BJ (cell line): ENCODE measurements at regions not wholly inside any gene's neighbourhood (a gene's known extent, or its start where the extent isn't known, plus 50 kb on each side); places are given as distances from the start of the nearest gene placed in this dataset.

Experiments used
- CTCF ChIA-PET: fragments of 350-600 bp; formaldehyde crosslinking; extraction: SDS; loops from one replicate; lab custom pipeline; 2021; ENCODE audit warnings: antibody characterized with exemption, inconsistent platforms; lab: Yijun Ruan, JAX
- POLR2A ChIA-PET: fragments of 300-600 bp; sonication (Branson Sonifier 250); formaldehyde crosslinking; extraction: SDS; loops from one replicate; lab custom pipeline; 2021; ENCODE audit warnings: antibody characterized with exemption; lab: Charles Lee
- DNase-seq: peaks from one replicate; pipeline ENCODE4 v3.0.0-alpha.2; 2011; ENCODE audit warnings: low read depth
- H3K27me3 ChIP-seq: 2 replicates; pipeline ENCODE4 v1.6.0; 2011; ENCODE audit warnings: low read length; ENCODE audit not compliant: control insufficient read depth, insufficient read depth
- H3K36me3 ChIP-seq: 2 replicates; pipeline ENCODE4 v1.5.1; 2011; ENCODE audit warnings: low read length; ENCODE audit not compliant: control insufficient read depth, insufficient read depth
- H3K4me3 ChIP-seq: 2 replicates; pipeline ENCODE4 v1.5.1; 2011; ENCODE audit warnings: low read depth, mild to moderate bottlenecking, control low read depth, low read length
- CTCF ChIP-seq: IDR thresholded peaks from 2 replicates; pipeline ENCODE4 v1.5.1; 2011; ENCODE audit warnings: low read depth, mild to moderate bottlenecking, control low read depth, inconsistent platforms, low read length, moderate library complexity; ENCODE audit not compliant: insufficient read depth

- Histone ChIP-seq H3K4me3 (no peak overlapping the region), H3K27me3 (no peaks in the 10 kb centered on the region), H3K36me3 (no peaks in the 10 kb centered on the region)
- no peak for DNase-seq
- CTCF ChIA-PET, result no interaction called here
- no peak for TF ChIP-seq CTCF
- POLR2A ChIA-PET, result no interaction called here
Observed at GRCh38 chr4:13159041-13159620, 325.0 kb downstream of the RAB28 start.

GRCh38 chr4:13151194-13151593 lies 332.9 kb downstream of the RAB28 start:
- CTCF ChIA-PET, result interaction anchor here (0.8 to 1.3 kb wide), 2 partner anchors 10 to 15 kb away, joined by 3 read pairs; no protein-coding TSS in a partner anchor
- Histone ChIP-seq H3K27me3 (no peaks in the 10 kb centered on the region), H3K36me3 (no peaks in the 10 kb centered on the region), H3K4me3 (no peak overlapping the region)
- POLR2A ChIA-PET, result no interaction called here
- TF ChIP-seq CTCF, result no peak
- no peak for DNase-seq

GRCh38 chr4:13143222-13144070 lies 340.7 kb downstream of the RAB28 start:
- H3K27me3 ChIP-seq, result no peaks in the 10 kb centered on the region
- no peak overlapping the region for H3K4me3 ChIP-seq
- H3K36me3 ChIP-seq, result no peaks in the 10 kb centered on the region
- ChIA-PET CTCF (no interaction called here), POLR2A (no interaction called here)
- TF ChIP-seq CTCF, result no peak
- no peak for DNase-seq

GRCh38 chr4:13142726-13143125 lies 341.4 kb downstream of the RAB28 start:
- DNase-seq, result no peak
- Histone ChIP-seq H3K4me3 (no peak overlapping the region), H3K36me3 (no peaks in the 10 kb centered on the region), H3K27me3 (no peaks in the 10 kb centered on the region)
- TF ChIP-seq CTCF, result no peak
- ChIA-PET POLR2A (no interaction called here), CTCF (no interaction called here)

GRCh38 chr4:13142191-13142590 lies 341.9 kb downstream of the RAB28 start:
- ChIA-PET POLR2A (no interaction called here), CTCF (no interaction called here)
- H3K4me3 ChIP-seq, result no peak overlapping the region
- H3K27me3 ChIP-seq, result no peaks in the 10 kb centered on the region
- no peak for DNase-seq
- no peaks in the 10 kb centered on the region for H3K36me3 ChIP-seq
- no peak for TF ChIP-seq CTCF
